Testis (tissue), 2 donors: ENCODE measurements at regions not wholly inside any gene's neighbourhood (a gene's known extent, or its start where the extent isn't known, plus 50 kb on each side); places are given as distances from the start of the nearest gene placed in this dataset.

Source experiments
- POLR2A ChIP-seq: fragments of 450-650 bp; IDR thresholded peaks from one replicate; pipeline ENCODE4 v1.6.1; 2017; ENCODE audit warnings: antibody characterized with exemption, mild to moderate bottlenecking, moderate library complexity
- TF ChIP-seq, protein P1 (sequence below), 3 experiments: fragments of 450-650 bp in 2 of 3; fragments of 200-600 bp in 1 of 3; sonication (generic) in 1 of 3; IDR thresholded peaks; one replicate each; pipeline ENCODE4 v1.5.1; 2016 to 2019; ENCODE audit warnings: antibody characterized with exemption in 3 of 3, mild to moderate bottlenecking in 2 of 3, moderate library complexity in 1 of 3

DNA sequence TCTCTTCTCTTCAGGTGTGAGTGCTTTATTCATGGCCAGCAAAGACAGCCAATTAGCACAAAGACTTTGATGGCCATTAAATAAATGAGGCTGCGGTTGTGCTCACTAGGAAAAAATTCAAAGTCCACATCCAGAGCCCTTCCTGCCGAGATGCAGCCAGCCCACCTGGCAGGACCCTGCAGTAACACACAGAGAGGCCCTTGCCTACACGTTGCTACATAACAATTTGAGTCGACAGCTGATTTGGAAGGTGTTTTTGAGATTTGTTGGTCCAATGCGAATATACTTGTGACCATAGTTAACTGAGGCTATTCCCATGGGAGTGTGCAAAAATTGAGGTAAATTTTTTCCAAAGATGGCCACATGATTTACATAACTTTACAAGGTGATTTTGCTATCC is 605.4 kb upstream of the HTR1E start:
- TF ChIP-seq, protein P1, sequence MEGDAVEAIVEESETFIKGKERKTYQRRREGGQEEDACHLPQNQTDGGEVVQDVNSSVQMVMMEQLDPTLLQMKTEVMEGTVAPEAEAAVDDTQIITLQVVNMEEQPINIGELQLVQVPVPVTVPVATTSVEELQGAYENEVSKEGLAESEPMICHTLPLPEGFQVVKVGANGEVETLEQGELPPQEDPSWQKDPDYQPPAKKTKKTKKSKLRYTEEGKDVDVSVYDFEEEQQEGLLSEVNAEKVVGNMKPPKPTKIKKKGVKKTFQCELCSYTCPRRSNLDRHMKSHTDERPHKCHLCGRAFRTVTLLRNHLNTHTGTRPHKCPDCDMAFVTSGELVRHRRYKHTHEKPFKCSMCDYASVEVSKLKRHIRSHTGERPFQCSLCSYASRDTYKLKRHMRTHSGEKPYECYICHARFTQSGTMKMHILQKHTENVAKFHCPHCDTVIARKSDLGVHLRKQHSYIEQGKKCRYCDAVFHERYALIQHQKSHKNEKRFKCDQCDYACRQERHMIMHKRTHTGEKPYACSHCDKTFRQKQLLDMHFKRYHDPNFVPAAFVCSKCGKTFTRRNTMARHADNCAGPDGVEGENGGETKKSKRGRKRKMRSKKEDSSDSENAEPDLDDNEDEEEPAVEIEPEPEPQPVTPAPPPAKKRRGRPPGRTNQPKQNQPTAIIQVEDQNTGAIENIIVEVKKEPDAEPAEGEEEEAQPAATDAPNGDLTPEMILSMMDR (IDR thresholded peaks at IDR 0.05): no peak
- TF ChIP-seq POLR2A: no peak
